H1 (cell line): ENCODE measurements at regions not wholly inside any gene's neighbourhood (a gene's known extent, or its start where the extent isn't known, plus 50 kb on each side); places are given as distances from the start of the nearest gene placed in this dataset.

ENCODE experiments used
- CTCF ChIA-PET: fragments of 300-600 bp; sonication (Branson Sonifier 250); formaldehyde crosslinking; loops from one replicate; lab custom pipeline; 2021; ENCODE audit not compliant: partially characterized antibody; lab: Charles Lee
- POLR2A ChIA-PET: fragments of 300-600 bp; sonication (Branson Sonifier 250); formaldehyde crosslinking; loops from one replicate; lab custom pipeline; 2021; ENCODE audit warnings: inconsistent platforms; ENCODE audit not compliant: partially characterized antibody; lab: Charles Lee
- DNase-seq, 2 experiments: peaks; one replicate each; pipeline versions ENCODE4 v3.0.0 to v3.0.0-alpha.2; 2010 to 2022; ENCODE audit warnings: low spot score in 2 of 2, low read depth in 1 of 2, mixed read lengths in 1 of 2
- FAIRE-seq: peaks from 2 replicates; lab custom pipeline; 2011; peaks lifted over from hg19 to GRCh38; lab: Jason Lieb, UNC
- H2AFZ ChIP-seq: 2 replicates; pipeline ENCODE4 v1.8.1; 2012; ENCODE audit warnings: low read length, inconsistent platforms
- H2AK5ac ChIP-seq: 2 replicates; pipeline ENCODE4 v1.6.1; 2013; ENCODE audit warnings: low read depth, low read length
- H2BK120ac ChIP-seq: replicated peaks from 2 replicates; pipeline ENCODE3; 2013; ENCODE audit warnings: low read depth, low read length, inconsistent platforms
- H2BK12ac ChIP-seq: 2 replicates; pipeline ENCODE4 v1.6.1; 2013; ENCODE audit warnings: low read depth, low read length
- H2BK15ac ChIP-seq: 2 replicates; pipeline ENCODE4 v1.6.1; 2013; ENCODE audit warnings: low read length
- H2BK20ac ChIP-seq: 2 replicates; pipeline ENCODE4 v1.6.1; 2013; ENCODE audit warnings: low read length
- H2BK5ac ChIP-seq: 2 replicates; pipeline ENCODE4 v1.6.1; 2013; ENCODE audit warnings: low read depth, low read length
- H3K14ac ChIP-seq: 2 replicates; pipeline ENCODE4 v1.6.1; 2013; ENCODE audit warnings: inconsistent platforms; ENCODE audit not compliant: insufficient read length
- H3K18ac ChIP-seq: 2 replicates; pipeline ENCODE4 v1.6.1; 2013; ENCODE audit warnings: low read length; ENCODE audit errors: extremely low read depth
- H3K23ac ChIP-seq: 2 replicates; pipeline ENCODE4 v1.6.1; 2013; ENCODE audit warnings: inconsistent platforms; ENCODE audit not compliant: insufficient read length
- H3K23me2 ChIP-seq: 2 replicates; pipeline ENCODE4 v1.6.1; 2013; ENCODE audit warnings: low read depth, low read length
- H3K27ac ChIP-seq: 2 replicates; pipeline ENCODE4 v1.6.1; 2011; ENCODE audit warnings: low read depth, low read length, inconsistent platforms
- H3K27me3 ChIP-seq, 4 experiments: replicated peaks in 1 of 4; 1 replicate in 1 of 4; 2 replicates in 3 of 4; pipeline versions ENCODE4 v1.6.1 to v1.8.1; 2011 to 2013; ENCODE audit warnings: low read length in 3 of 4, mild to moderate bottlenecking in 3 of 4, inconsistent platforms in 2 of 4, mixed read lengths in 2 of 4, moderate library complexity in 1 of 4; ENCODE audit not compliant: control insufficient read depth in 3 of 4, insufficient read depth in 3 of 4; ENCODE audit errors: extremely low read depth in 1 of 4
- H3K36me3 ChIP-seq, 4 experiments: 2 replicates each; pipeline versions ENCODE4 v1.6.1 to v1.8.1; 2011 to 2013; ENCODE audit warnings: mild to moderate bottlenecking in 4 of 4, low read length in 3 of 4, moderate library complexity in 2 of 4, control low read depth in 1 of 4, inconsistent platforms in 1 of 4; ENCODE audit not compliant: insufficient read depth in 4 of 4, control insufficient read depth in 2 of 4
- H3K4ac ChIP-seq: replicated peaks from 2 replicates; pipeline ENCODE3; 2013; ENCODE audit warnings: low read length, low read depth, mixed read lengths, inconsistent platforms; ENCODE audit not compliant: insufficient read length
- H3K4me1 ChIP-seq, 4 experiments: replicated peaks in 1 of 4; 1 replicate in 1 of 4; 2 replicates in 3 of 4; pipeline versions ENCODE4 v1.6.1 to v1.8.1; 2011 to 2013; ENCODE audit warnings: low read length in 3 of 4, inconsistent platforms in 2 of 4, mixed read lengths in 1 of 4; ENCODE audit not compliant: insufficient read depth in 4 of 4, control insufficient read depth in 3 of 4
- H3K4me2 ChIP-seq, 2 experiments: 2 replicates each; pipeline versions ENCODE4 v1.6.1 to v1.8.1; 2011 to 2013; ENCODE audit warnings: low read depth in 2 of 2, low read length in 2 of 2, control low read depth in 1 of 2, inconsistent platforms in 1 of 2, mild to moderate bottlenecking in 1 of 2; ENCODE audit not compliant: insufficient read depth in 1 of 2
- H3K4me3 ChIP-seq, 4 experiments: fragments of 200-600, 300-600 bp in 1 of 4; sonication (generic), shearing (Covaris generic), sonication (Bioruptor Twin) in 1 of 4; 2 replicates each; pipeline versions ENCODE4 v1.5.1 to v1.8.1; 2011 to 2016; ENCODE audit warnings: low read length in 4 of 4, low read depth in 3 of 4, control low read depth in 2 of 4, inconsistent platforms in 2 of 4, mild to moderate bottlenecking in 2 of 4, mixed read lengths in 1 of 4, moderate library complexity in 1 of 4; ENCODE audit not compliant: insufficient read depth in 2 of 4; ENCODE audit errors: extremely low read depth in 1 of 4
- H3K56ac ChIP-seq: replicated peaks from 2 replicates; pipeline ENCODE3; 2013; ENCODE audit warnings: low read depth, mild to moderate bottlenecking, mixed read lengths, low read length, inconsistent platforms; ENCODE audit not compliant: insufficient read length
- H3K79me1 ChIP-seq: 2 replicates; pipeline ENCODE4 v1.6.1; 2013; ENCODE audit warnings: low read depth, low read length, control low read depth
- H3K79me2 ChIP-seq, 2 experiments: 2 replicates each; pipeline versions ENCODE4 v1.6.1 to v1.8.1; 2012 to 2013; ENCODE audit warnings: low read length in 2 of 2, mild to moderate bottlenecking in 2 of 2, inconsistent platforms in 1 of 2; ENCODE audit not compliant: insufficient read depth in 2 of 2, control insufficient read depth in 1 of 2
- H3K9ac ChIP-seq, 4 experiments: replicated peaks in 1 of 4; 1 replicate in 1 of 4; 2 replicates in 3 of 4; pipeline versions ENCODE4 v1.6.1 to v1.8.1; 2011 to 2013; ENCODE audit warnings: low read depth in 3 of 4, low read length in 3 of 4, control low read depth in 2 of 4, mild to moderate bottlenecking in 2 of 4, moderate library complexity in 2 of 4, inconsistent platforms in 1 of 4; ENCODE audit errors: extremely low read depth in 1 of 4
- H3K9me3 ChIP-seq, 2 experiments: 2 replicates each; pipeline versions ENCODE4 v1.6.1 to v1.8.1; 2012 to 2013; ENCODE audit warnings: mild to moderate bottlenecking in 2 of 2, moderate library complexity in 2 of 2, control low read depth in 1 of 2, inconsistent platforms in 1 of 2, low read depth in 1 of 2, low read length in 1 of 2, mixed read lengths in 1 of 2; ENCODE audit not compliant: insufficient read depth in 2 of 2
- H4K20me1 ChIP-seq, 2 experiments: replicated peaks in 1 of 2; 2 replicates each; pipeline versions ENCODE3 to v1.8.1; 2011 to 2013; ENCODE audit warnings: inconsistent platforms in 2 of 2, low read length in 2 of 2, mild to moderate bottlenecking in 1 of 2; ENCODE audit not compliant: insufficient read depth in 2 of 2, control insufficient read depth in 1 of 2
- H4K5ac ChIP-seq: 2 replicates; pipeline ENCODE4 v1.6.1; 2013; ENCODE audit warnings: low read length, low read depth, mixed read lengths, inconsistent platforms; ENCODE audit not compliant: insufficient read length
- H4K8ac ChIP-seq: 2 replicates; pipeline ENCODE4 v1.8.0; 2013; ENCODE audit warnings: mild to moderate bottlenecking, moderate library complexity, low read length, inconsistent platforms; ENCODE audit not compliant: insufficient read depth; ENCODE audit errors: extremely low read depth
- H4K91ac ChIP-seq: replicated peaks from 2 replicates; pipeline ENCODE3; 2013; ENCODE audit warnings: low read length, mixed read lengths, inconsistent platforms; ENCODE audit not compliant: insufficient read length
- CHD1 ChIP-seq: IDR thresholded peaks from 2 replicates; pipeline ENCODE4 v1.6.1; 2012; ENCODE audit warnings: low read depth, low read length, improper control_type of control experiment
- MAX ChIP-seq: IDR thresholded peaks from 2 replicates; pipeline ENCODE4 v1.6.1; 2012; ENCODE audit warnings: inconsistent platforms
- WGBS, 2 experiments: shearing (Covaris generic) in 1 of 2; methylation state at CpG; one replicate each; pipeline versions ENCODE4 v1.1.6 to v1.1.7; 2013 to 2015; ENCODE audit warnings: low lambda C conversion rate in 2 of 2, mixed read lengths in 2 of 2, inconsistent platforms in 1 of 2, low coverage in 1 of 2, missing lambda C conversion rate in 1 of 2; ENCODE audit not compliant: insufficient replicate concordance in 2 of 2, insufficient coverage in 1 of 2, insufficient read length in 1 of 2; ENCODE audit errors: extremely low coverage in 1 of 2, missing lambda C conversion rate in 1 of 2; 5-methylcytosine and 5-hydroxymethylcytosine counted together

- ChIA-PET CTCF (interaction anchor here (0.7 to 1.5 kb wide), 7 partner anchors 9 to 146 kb away, joined by 3 to 7 read pairs (median 3); no protein-coding TSS in a partner anchor), POLR2A (no interaction called here)
- Histone ChIP-seq H2AFZ (no peak overlapping the region), H3K27me3 (no peaks in the 10 kb centered on the region), H3K4me1 (peaks cover 1 to 14% (median 9%) of the 10 kb centered on the region in 4 experiments; a peak in 4 of 7 replicates), H3K36me3 (no peaks in the 10 kb centered on the region), H2AK5ac (no peak overlapping the region), H3K56ac (no peak overlapping the region), H4K8ac (no peak overlapping the region), H4K20me1 (no peaks in the 10 kb centered on the region), H3K23ac (no peak overlapping the region), H2BK5ac (no peak overlapping the region), H4K91ac (no peak overlapping the region), H3K4me2 (no peak overlapping the region), H2BK20ac (no peak overlapping the region), H3K4ac (no peak overlapping the region), H2BK120ac (no peak overlapping the region), H3K18ac (no peak overlapping the region; the same call in 1 of the 2 replicates), H3K14ac (no peak overlapping the region), H2BK15ac (no peak overlapping the region), H3K4me3 (no peak overlapping the region), H3K79me2 (no peaks in the 10 kb centered on the region), H4K5ac (no peak overlapping the region), H3K79me1 (no peaks in the 10 kb centered on the region), H2BK12ac (no peak overlapping the region), H3K9ac (no peak overlapping the region), H3K23me2 (no peaks in the 10 kb centered on the region; the same call in 1 of the 2 replicates), H3K9me3 (peaks cover 0 to 11% of the 10 kb centered on the region in 2 experiments; a peak in 2 of 4 replicates), H3K27ac (no peak overlapping the region)
- 83% methylated on average over 6 of the region's 6 CpGs; no CpG with 5 or more reads in 1 of the 2 experiments for WGBS, 2 experiments
- TF ChIP-seq MAX (0 out of 2 replicates have a peak, but pooled peaks have one; percentile 25), CHD1 (no peak)
- DNase-seq (no peak), FAIRE-seq (peak; percentile 45)
These were observed 134.8 kb upstream of the IRX6 start for GRCh38 chr16:55189224-55189623.
